ENCODE measurements at regions not wholly inside any gene's neighbourhood (a gene's known extent, or its start where the extent isn't known, plus 50 kb on each side); places are given as distances from the start of the nearest gene placed in this dataset.

DNA sequence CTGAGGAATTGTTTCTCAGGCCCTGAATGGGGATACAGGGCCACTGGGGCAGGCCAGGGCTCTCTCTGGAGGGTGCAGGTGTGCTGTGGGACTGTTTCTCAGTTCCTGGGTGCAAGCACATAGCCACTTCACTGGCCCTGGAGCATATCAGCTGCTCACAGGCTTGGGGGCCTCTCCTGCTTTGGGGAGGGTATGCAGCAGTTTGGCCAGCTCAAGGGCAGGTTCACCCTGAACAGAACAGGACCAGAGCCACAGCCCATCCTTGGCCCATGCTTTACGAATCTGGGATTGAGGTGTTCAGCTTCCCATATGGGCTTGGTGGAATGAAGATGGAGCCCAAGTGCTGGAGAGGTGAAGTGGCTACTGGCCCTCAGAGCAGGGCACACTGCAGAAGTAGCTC, 186.5 kb downstream of the FBXO8 start:
- TF ChIP-seq GABPA (IDR thresholded peaks at IDR 0.05; ENCODE audit: low read depth) (no peak), POLR2AphosphoS5 (IDR thresholded peaks at IDR 0.05; ENCODE audit: low read depth) (no peak), CTCF (IDR thresholded peaks at IDR 0.05; ENCODE audit: insufficient read depth, low read length) (no peak)

Measured in HL-60 (cell line).